ENCODE measurements at regions not wholly inside any gene's neighbourhood (a gene's known extent, or its start where the extent isn't known, plus 50 kb on each side); places are given as distances from the start of the nearest gene placed in this dataset.
"Not testable (repeated sequence)": the region's sequence is repeated elsewhere in the genome, so short reads cannot be mapped to it uniquely, and the experiment has no call there.

- no peak for DNase-seq
These were observed 119.4 kb downstream of the GATA3 start for GRCh38 chr10:8173866-8174243.

DNA sequence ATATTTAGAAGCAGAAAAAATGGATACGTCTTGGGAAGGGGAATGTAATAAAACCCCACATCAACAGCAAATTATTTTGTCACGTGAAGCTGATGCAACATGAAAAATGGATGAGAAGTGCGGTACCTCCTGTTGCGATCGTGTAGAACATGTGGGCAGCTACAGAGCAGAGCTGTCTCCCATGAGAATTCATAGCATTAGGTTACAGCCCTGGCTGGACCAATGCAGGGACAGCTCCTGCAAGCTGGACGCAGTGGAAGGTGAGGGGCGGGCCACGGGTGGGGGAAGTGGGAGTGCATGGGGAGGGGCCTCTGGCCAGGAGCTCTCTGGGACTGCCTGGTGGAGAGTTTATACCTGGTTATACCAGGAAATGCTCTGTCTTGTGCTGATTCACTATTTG is 120.3 kb downstream of the GATA3 start:
- DNase-seq: no peak

DNA sequence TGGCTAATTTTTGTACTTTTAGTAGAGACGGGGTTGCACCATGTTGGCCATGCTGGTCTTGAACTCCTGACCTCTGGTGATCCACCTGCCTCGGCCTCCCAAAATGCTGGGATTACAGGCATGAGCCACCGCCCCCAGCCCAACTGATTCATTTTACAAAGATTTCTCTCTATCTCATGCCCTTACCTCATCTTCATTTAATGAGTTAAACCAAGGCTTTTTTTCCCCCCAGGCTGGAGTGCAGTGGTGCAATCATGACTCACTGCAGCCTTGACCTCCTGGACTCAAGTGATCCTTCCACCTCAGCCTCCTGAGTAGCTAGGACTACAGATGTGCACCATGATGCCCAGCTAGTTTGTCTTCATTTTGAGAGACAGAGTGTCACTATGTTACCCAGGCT is 123.0 kb downstream of the GATA3 start:
- DNase-seq: not testable (repeated sequence)

DNA sequence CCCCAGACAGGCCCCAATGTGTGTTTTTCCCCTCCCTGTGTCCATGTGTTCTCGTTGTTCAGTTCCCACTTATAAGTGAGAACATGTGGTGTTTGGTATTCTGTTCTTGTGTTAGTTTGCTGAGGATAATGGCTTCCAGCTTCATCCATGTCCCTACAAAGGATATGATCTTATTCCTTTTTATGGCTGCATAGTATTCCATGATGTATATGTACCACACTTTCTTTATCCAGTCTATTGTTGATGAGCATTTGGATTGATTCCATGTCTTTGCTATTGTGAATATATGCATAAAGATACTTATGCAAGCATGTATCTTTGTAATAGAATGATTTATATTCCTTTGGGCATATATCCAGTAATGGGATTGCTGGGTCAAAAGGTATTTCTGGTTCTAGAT is 125.3 kb downstream of the GATA3 start:
- not testable (repeated sequence) for DNase-seq

GRCh38 chr10:8180360-8181109 is 126.0 kb downstream of the GATA3 start:
- peak in 1 of 3 experiments; percentile 0 for DNase-seq

GRCh38 chr10:8181496-8182157 is 127.1 kb downstream of the GATA3 start:
- no peak for DNase-seq

DNA sequence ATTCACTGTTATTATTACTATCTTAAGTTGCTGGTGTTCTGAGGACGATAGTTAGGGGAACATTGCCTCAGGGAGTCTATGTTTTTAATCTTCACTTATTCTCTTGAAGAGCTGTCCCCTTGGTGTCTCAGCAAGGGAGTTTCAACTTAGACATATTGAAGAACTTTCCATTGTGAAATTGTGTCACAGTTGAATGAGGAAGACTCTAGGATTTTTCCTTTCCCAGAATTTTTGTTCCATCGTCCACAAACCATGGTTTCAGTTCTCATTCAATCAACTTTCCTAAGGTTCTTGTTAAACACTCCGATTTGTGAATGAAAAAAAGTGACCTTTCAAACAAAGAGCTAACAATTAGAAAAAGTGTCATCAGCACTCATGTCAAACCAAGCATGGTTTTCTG is 128.3 kb downstream of the GATA3 start:
- DNase-seq: no peak

DNA sequence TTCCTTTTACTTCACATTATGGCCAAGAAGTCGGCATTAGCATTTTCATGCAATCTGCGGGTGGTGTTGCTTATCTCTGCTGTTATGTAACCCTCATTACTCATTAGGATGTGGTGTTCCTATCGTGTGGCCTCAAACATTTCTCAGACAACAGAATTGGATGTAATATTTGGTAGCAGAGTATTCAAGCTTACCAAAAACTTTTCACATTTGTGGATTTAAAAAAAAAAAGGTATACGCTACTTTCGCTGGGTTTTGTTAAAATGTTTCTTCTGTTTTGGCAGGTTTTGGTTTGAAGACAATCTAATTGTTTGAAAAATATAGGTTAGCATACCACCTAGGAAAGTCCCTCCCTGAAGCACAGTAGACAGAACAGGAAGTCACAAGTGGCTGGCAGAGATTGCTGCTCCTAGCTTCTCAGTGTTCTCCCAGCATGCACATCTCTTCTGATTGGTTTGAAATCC is 128.8 kb downstream of the GATA3 start:
- DNase-seq: peak in 1 of 3 experiments; percentile 0

GRCh38 chr10:8187171-8187666 is 132.7 kb downstream of the GATA3 start:
- no peak for DNase-seq

GRCh38 chr10:8189458-8189857 is 135.0 kb downstream of the GATA3 start:
- no peak for DNase-seq

- DNase-seq: no peak
These were observed 137.8 kb downstream of the GATA3 start for GRCh38 chr10:8192301-8192700.

- no peak for DNase-seq
These were observed 139.1 kb downstream of the GATA3 start for GRCh38 chr10:8193546-8193945.

DNA sequence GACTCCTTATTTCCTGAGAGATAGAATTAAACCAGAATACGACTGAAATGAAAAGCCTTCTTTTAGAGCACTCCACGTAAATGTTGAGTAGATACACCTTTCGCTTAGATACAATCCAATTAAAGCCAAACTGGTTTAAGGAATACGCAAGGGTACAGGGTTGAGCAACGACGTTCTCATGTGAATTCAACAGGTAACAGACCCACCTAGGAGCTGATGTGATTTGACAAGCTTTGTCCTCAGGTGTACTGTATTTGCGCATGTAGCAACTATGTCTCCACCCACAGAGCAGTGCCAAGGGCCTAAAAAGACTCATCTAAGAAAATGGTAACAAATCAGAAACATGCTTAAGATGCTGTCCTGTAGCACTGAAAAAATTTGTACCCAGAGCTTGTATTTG is 139.6 kb downstream of the GATA3 start:
- no peak for DNase-seq

- DNase-seq: no peak
These were observed 152.4 kb downstream of the GATA3 start for GRCh38 chr10:8206882-8207281.

- DNase-seq: no peak
These were observed 157.1 kb downstream of the GATA3 start for GRCh38 chr10:8211631-8212030.

- no peak for DNase-seq
These were observed 159.2 kb downstream of the GATA3 start for GRCh38 chr10:8213735-8214134.

DNA sequence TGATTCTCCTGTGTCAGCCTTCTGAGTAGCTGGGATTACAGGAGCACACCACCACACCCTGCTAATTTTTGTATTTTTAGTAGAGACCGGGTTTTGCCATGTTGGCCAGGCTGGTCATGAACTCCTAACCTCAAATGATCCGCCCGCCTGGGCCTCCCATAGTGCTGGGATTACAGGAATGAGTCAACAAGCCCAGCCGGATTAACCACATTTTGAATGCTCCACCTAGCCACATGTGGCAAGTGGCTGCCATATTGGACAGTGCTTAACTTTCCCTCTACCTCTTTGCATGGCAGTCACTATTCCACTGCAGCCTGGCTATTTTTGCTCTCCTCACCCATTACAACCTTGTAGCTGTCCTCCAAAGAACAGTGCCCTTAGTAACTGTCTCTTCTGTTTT is 160.1 kb downstream of the GATA3 start:
- DNase-seq: no peak

DNA sequence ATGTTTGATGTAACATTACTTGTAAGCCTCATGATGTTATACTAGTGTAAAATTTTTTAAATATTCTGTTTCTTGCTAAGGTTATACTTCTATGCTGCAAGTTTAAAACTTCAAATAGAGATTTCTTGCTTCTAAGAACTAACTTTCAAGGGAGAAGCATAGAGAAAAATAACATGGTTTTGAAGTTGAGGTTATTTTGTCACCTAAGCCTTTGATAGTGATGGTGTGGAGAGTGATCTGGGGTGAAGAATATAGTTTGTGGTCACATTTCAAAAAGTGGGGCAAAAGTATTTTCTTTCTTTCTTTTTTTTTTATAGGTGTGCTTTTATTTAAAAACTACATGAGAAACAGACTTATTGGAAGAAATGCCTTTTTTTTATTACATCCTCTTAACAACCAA is 162.4 kb downstream of the GATA3 start:
- DNase-seq: no peak

DNA sequence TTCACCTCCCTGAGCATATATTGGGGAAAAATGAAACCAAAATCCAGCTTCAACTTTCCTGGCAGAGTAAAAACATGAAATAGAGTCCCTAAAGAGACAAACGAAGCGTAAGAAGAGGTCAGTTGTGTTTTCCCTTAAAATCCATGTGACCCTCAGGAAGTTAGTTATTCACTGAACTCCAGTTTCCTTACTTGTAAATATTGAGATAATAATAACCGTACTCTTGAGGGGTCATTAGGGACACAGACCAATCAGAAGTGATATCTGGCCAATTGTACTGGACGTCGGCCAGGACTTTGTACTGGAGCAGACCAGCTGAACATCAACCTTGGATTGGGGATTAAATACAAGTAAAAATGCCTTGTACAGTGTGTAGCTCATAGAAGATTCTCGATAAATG is 167.0 kb downstream of the GATA3 start:
- DNase-seq: no peak

DNA sequence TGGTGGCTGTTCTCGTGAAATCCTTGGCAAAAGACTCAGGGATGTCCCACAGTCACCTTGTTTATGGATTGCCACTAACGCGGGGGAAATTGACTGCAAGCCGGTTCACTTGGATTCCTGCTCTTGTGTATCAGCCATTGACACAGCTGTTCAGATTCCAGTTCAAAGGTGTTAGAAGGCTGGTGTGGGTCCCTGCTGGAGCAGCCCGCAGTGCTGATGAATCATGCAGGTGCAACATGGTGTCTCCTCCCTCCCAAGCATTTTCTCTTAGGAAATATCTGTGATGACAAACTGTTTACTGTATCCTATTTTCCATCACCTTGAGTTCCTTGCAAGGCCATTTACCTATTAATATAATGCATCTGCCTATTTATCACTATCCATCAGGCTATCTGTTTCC is 170.1 kb downstream of the GATA3 start:
- DNase-seq: no peak

- DNase-seq: no peak
These were observed 170.7 kb downstream of the GATA3 start for GRCh38 chr10:8225187-8225586.

- DNase-seq: no peak
These were observed 172.8 kb downstream of the GATA3 start for GRCh38 chr10:8227246-8227645.

DNA sequence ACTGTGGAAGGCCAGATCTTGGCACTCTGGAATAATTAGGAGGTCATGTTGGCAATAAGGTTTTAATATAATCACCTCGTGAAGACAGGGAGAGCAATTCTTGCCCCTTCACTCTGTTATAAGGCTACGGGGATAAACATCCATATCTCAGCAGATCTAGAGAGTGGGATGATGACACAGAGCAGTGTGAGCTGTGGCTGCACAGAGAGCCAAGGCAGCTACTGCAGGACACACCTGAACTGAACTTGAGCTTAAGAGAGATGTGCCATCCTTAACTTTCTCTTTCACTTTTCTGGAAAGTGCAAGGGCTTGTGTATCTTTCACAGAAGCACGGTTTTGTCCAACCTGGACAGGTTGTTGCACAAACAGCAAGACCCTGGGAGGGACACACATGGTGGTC is 174.7 kb downstream of the GATA3 start:
- DNase-seq: no peak

- DNase-seq: no peak
These were observed 176.4 kb downstream of the GATA3 start for GRCh38 chr10:8230902-8231301.

DNA sequence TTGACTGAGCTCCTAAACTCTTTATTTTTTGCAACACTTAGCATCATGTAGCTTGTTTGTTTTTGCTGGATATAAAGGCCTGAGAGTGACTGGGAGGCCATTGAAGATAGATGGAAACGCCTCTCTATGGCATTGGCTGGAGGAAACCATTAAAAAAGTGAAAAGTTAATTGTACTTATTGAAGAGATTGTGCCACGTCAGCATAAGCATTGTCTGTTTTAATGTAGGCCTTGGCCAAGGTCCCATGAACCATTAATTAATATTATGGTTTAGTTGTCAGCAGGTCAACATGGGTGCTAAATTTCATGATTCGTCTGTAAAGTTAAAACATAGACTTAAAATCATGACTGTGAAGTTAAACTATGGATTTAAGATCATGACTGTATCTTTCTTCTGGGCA is 178.6 kb downstream of the GATA3 start:
- no peak for DNase-seq

Data from NCI-H1417 (cell line).